ENCODE measurements at regions not wholly inside any gene's neighbourhood (a gene's known extent, or its start where the extent isn't known, plus 50 kb on each side); places are given as distances from the start of the nearest gene placed in this dataset.

DNA sequence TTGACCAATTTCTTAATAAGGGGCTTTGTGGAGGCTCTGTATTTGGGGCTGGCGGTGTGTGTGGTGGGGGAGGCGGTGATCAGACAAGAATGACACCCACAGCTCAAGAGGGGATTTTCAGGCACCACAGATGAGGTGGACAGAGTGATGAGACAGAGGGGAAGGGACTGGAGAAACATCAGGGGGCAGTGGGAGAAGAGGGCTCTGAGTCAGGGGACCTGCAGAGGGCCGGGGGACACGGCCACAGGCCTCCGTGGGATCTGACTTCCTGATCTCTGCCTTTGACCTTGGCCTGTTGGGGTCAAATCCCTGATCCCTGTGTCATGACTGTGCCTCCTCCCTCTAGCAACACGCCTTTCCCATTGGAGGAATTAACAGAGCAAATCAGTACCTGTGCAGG is 197.7 kb downstream of the C9orf50 start:
- TF ChIP-seq, protein P1, sequence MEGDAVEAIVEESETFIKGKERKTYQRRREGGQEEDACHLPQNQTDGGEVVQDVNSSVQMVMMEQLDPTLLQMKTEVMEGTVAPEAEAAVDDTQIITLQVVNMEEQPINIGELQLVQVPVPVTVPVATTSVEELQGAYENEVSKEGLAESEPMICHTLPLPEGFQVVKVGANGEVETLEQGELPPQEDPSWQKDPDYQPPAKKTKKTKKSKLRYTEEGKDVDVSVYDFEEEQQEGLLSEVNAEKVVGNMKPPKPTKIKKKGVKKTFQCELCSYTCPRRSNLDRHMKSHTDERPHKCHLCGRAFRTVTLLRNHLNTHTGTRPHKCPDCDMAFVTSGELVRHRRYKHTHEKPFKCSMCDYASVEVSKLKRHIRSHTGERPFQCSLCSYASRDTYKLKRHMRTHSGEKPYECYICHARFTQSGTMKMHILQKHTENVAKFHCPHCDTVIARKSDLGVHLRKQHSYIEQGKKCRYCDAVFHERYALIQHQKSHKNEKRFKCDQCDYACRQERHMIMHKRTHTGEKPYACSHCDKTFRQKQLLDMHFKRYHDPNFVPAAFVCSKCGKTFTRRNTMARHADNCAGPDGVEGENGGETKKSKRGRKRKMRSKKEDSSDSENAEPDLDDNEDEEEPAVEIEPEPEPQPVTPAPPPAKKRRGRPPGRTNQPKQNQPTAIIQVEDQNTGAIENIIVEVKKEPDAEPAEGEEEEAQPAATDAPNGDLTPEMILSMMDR (IDR thresholded peaks at IDR 0.05; ENCODE audit: extremely low read depth in 1 of 2, insufficient read depth in 1 of 2, low read depth in 1 of 2, low read length in 2 of 2) = no peak
- no peak for TF ChIP-seq EZH2 (IDR thresholded peaks at IDR 0.05; ENCODE audit: borderline replicate concordance, low read depth, low read length, severe bottlenecking)
- no peak for TF ChIP-seq POLR2AphosphoS5 (IDR thresholded peaks at IDR 0.05; ENCODE audit: insufficient read depth, low read depth, low read length)
- no peak for TF ChIP-seq GATA2 (IDR thresholded peaks at IDR 0.05; ENCODE audit: insufficient read depth, insufficient read length, low read depth, low read length)
- TF ChIP-seq POLR2A (IDR thresholded peaks at IDR 0.05; ENCODE audit: low read depth, low read length) = no peak
- no peak for TF ChIP-seq JUN (IDR thresholded peaks at IDR 0.05; ENCODE audit: borderline replicate concordance, insufficient read depth, insufficient read length, low read depth)
- no peak for TF ChIP-seq MYC (IDR thresholded peaks at IDR 0.05; ENCODE audit: low read depth, low read length)
- TF ChIP-seq MAX (IDR thresholded peaks at IDR 0.05; ENCODE audit: insufficient read depth, insufficient read length) = no peak
- no peak for TF ChIP-seq FOS (IDR thresholded peaks at IDR 0.05; ENCODE audit: borderline replicate concordance, insufficient read depth, low read length)

Measured in endothelial cell of umbilical vein (primary cell).